Bone marrow (tissue), 2 donors: ENCODE measurements at regions not wholly inside any gene's neighbourhood (a gene's known extent, or its start where the extent isn't known, plus 50 kb on each side); places are given as distances from the start of the nearest gene placed in this dataset.
"Not testable (repeated sequence)": the region's sequence is repeated elsewhere in the genome, so short reads cannot be mapped to it uniquely, and the experiment has no call there.

Source experiments
- DNase-seq, 2 donors: peaks; one replicate each; lab custom pipeline; 2025; lab: John Stamatoyannopoulos, UW

- no peak for DNase-seq
Observed at GRCh38 chr18:22566703-22567420, 149.1 kb upstream of the CTAGE1 start.

- no peak for DNase-seq
Observed at GRCh38 chr18:22567794-22568193, 150.1 kb upstream of the CTAGE1 start.

- DNase-seq: no peak
Observed at GRCh38 chr18:22570492-22570891, 152.8 kb upstream of the CTAGE1 start.

GRCh38 chr18:22572341-22572740, 154.6 kb upstream of the CTAGE1 start:
- DNase-seq: no peak

GRCh38 chr18:22579271-22579670, 161.6 kb upstream of the CTAGE1 start:
- DNase-seq: no peak

- no peak for DNase-seq
Observed at GRCh38 chr18:22585333-22585732, 167.6 kb upstream of the CTAGE1 start.

- DNase-seq: no peak
Observed at GRCh38 chr18:22585821-22586220, 168.1 kb upstream of the CTAGE1 start.

GRCh38 chr18:22591222-22591621, 173.5 kb upstream of the CTAGE1 start:
- DNase-seq: no peak

GRCh38 chr18:22594155-22594690, 176.5 kb upstream of the CTAGE1 start:
- no peak for DNase-seq

- DNase-seq: no peak
Observed at GRCh38 chr18:22601481-22601880, 183.8 kb upstream of the CTAGE1 start.

- not testable (repeated sequence) for DNase-seq
Observed at GRCh38 chr18:22602456-22602855, 184.7 kb upstream of the CTAGE1 start.

GRCh38 chr18:22603902-22604301, 186.2 kb upstream of the CTAGE1 start:
- DNase-seq: no peak

GRCh38 chr18:22604390-22604985, 186.8 kb upstream of the CTAGE1 start:
- DNase-seq: no peak

- no peak for DNase-seq
Observed at GRCh38 chr18:22604986-22605421, 187.3 kb upstream of the CTAGE1 start.

GRCh38 chr18:22605736-22606135, 188.0 kb upstream of the CTAGE1 start:
- DNase-seq: no peak

GRCh38 chr18:22606563-22607283, 189.0 kb upstream of the CTAGE1 start:
- no peak for DNase-seq

- no peak for DNase-seq
Observed at GRCh38 chr18:22607284-22607635, 189.5 kb upstream of the CTAGE1 start.

- DNase-seq: no peak
Observed at GRCh38 chr18:22608847-22609246, 191.1 kb upstream of the CTAGE1 start.

- DNase-seq: no peak
Observed at GRCh38 chr18:22609642-22610041, 191.9 kb upstream of the CTAGE1 start.

GRCh38 chr18:22613058-22613690, 195.5 kb upstream of the CTAGE1 start:
- no peak for DNase-seq

GRCh38 chr18:22613788-22614187, 196.1 kb upstream of the CTAGE1 start:
- DNase-seq: no peak

- DNase-seq: no peak
Observed at GRCh38 chr18:22623513-22623912, 205.8 kb upstream of the CTAGE1 start.
